ENCODE measurements at regions not wholly inside any gene's neighbourhood (a gene's known extent, or its start where the extent isn't known, plus 50 kb on each side); places are given as distances from the start of the nearest gene placed in this dataset.
"Not testable (repeated sequence)": the region's sequence is repeated elsewhere in the genome, so short reads cannot be mapped to it uniquely, and the experiment has no call there.

GRCh38 chr7:36051501-36051900 lies 101.6 kb upstream of the EEPD1 start:
- TF ChIP-seq, protein P1, sequence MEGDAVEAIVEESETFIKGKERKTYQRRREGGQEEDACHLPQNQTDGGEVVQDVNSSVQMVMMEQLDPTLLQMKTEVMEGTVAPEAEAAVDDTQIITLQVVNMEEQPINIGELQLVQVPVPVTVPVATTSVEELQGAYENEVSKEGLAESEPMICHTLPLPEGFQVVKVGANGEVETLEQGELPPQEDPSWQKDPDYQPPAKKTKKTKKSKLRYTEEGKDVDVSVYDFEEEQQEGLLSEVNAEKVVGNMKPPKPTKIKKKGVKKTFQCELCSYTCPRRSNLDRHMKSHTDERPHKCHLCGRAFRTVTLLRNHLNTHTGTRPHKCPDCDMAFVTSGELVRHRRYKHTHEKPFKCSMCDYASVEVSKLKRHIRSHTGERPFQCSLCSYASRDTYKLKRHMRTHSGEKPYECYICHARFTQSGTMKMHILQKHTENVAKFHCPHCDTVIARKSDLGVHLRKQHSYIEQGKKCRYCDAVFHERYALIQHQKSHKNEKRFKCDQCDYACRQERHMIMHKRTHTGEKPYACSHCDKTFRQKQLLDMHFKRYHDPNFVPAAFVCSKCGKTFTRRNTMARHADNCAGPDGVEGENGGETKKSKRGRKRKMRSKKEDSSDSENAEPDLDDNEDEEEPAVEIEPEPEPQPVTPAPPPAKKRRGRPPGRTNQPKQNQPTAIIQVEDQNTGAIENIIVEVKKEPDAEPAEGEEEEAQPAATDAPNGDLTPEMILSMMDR (IDR thresholded peaks at IDR 0.05; ENCODE audit: insufficient read depth, low read length), result no peak
- DNase-seq (ENCODE audit: low read depth), result no peak
- no peak overlapping the region for H3K4me3 ChIP-seq (ENCODE audit: low read depth, low read length)

DNA sequence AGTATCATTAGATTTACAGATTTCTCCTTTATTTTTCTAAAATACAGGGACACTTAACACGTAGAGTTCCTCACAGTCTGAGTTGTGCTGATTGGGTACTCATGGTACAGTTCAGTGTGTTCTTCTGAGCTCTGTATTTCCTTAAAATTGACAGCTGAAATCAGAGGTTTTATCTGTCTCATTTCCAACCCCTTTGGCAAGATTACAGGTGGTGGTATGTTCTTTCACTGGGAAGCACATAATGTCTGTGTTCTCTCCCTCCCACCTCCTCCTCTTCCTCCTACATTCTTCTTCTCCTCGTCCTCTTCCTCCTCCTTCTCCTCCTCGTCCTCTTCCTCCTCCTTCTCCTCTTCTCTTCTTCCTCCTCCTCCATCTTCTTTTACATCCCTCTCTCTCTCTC lies 99.5 kb upstream of the EEPD1 start:
- TF ChIP-seq, protein P1 (IDR thresholded peaks at IDR 0.05; ENCODE audit: insufficient read depth, low read length), result no peak
- no peak for DNase-seq (ENCODE audit: low read depth)

GRCh38 chr7:36054637-36055036 lies 98.4 kb upstream of the EEPD1 start:
- no peak overlapping the region for H3K4me3 ChIP-seq (ENCODE audit: low read depth, low read length)
- no peak for DNase-seq (ENCODE audit: low read depth)
- TF ChIP-seq, protein P1 (IDR thresholded peaks at IDR 0.05; ENCODE audit: insufficient read depth, low read length), result no peak

More for the DNA sequence above, 99.5 kb upstream of the EEPD1 start:
- H3K4me3 ChIP-seq (ENCODE audit: low read depth, low read length), result no peak overlapping the region

DNA sequence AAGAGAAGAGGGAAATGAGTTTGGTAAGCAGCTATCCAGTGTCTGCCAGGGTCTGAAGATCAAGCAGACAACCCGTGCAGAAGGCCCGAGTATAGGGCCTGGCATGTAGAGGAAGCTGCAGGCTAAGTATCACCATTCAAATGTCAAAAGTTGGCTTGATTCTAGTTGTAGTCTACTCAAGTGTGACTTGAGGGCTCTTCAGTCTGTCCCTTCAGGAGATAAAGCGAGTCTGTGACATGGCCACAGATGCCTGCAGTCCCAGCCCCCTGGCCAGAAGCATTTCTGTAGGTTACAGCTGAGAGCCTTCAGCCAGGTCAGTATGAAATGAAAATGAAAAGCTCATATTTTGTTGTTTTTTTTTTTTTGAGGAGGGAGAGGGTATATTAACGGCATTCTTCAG lies 97.8 kb upstream of the EEPD1 start:
- no peak overlapping the region for H3K4me3 ChIP-seq (ENCODE audit: low read depth, low read length)
- no peak for DNase-seq (ENCODE audit: low read depth)
- TF ChIP-seq, protein P1 (IDR thresholded peaks at IDR 0.05; ENCODE audit: insufficient read depth, low read length), result no peak

DNA sequence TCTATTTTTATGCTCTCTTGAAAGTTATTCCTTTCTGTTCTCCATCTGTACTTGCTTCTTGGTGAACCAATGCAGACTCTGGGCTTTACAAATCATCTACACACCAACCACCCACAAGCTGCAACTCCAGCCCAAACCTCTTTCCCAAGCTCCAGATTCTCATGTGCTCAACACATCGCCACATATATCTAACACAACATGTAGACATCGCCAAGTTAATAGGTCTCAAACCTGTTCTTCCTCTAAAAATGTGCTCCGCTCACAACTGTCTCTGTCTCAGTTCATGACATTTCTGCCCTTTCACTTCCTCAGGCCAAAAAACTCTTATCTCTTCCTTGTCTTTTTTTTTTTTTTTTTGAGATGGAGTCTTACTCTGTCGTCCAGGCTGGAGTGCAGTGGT lies 95.7 kb upstream of the EEPD1 start:
- H3K4me3 ChIP-seq (ENCODE audit: low read depth, low read length), result no peak overlapping the region
- TF ChIP-seq, protein P1 (IDR thresholded peaks at IDR 0.05; ENCODE audit: insufficient read depth, low read length), result no peak
- no peak for DNase-seq (ENCODE audit: low read depth)

DNA sequence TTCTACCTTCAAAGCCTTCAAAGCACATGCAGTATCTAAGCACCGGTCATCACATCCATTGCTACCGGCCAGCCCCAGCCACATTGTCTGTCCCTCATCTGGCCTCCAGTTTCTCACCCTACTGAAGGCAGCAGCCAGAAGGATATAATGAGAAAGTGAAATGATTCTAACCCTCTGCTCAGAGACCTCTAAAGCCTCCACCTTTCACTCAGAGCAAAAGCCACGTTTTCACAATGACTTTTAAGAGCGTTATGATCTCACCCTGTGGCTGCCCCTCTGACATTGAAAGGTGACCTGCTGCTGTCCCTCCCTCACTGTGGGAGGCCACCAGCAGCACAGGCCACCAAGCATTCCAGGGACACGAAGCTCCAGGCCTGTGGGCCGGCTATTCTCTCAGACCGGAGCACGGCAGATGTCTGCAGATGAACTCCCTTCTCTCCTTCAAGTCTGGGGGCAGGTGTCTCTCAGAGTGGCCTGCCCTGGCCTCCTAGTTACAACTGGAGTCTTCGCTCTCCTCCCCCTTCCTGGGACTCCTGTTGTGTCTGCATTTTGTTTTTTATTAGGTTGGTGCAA lies 94.9 kb upstream of the EEPD1 start:
- DNase-seq (ENCODE audit: low read depth), result no peak
- H3K4me3 ChIP-seq (ENCODE audit: low read depth, low read length), result no peak overlapping the region
- TF ChIP-seq, protein P1 (IDR thresholded peaks at IDR 0.05; ENCODE audit: insufficient read depth, low read length), result no peak

GRCh38 chr7:36060388-36060787 lies 92.7 kb upstream of the EEPD1 start:
- not testable (repeated sequence) for DNase-seq (ENCODE audit: low read depth); H3K4me3 ChIP-seq (ENCODE audit: low read depth, low read length)

Measured in fibroblast of the aortic adventitia (primary cell).